Stimulated activated CD4-positive, alpha-beta T cell treated with anti-CD3 and anti-CD28 coated beads, Interleukin-2, amount 100 ng/mL, for 24 hours (primary cell): ENCODE measurements at regions not wholly inside any gene's neighbourhood (a gene's known extent, or its start where the extent isn't known, plus 50 kb on each side); places are given as distances from the start of the nearest gene placed in this dataset.

ENCODE experiments used
- DNase-seq, 2 donors: peaks; one replicate each; pipeline ENCODE4 v3.0.0-alpha.2; 2020

DNA sequence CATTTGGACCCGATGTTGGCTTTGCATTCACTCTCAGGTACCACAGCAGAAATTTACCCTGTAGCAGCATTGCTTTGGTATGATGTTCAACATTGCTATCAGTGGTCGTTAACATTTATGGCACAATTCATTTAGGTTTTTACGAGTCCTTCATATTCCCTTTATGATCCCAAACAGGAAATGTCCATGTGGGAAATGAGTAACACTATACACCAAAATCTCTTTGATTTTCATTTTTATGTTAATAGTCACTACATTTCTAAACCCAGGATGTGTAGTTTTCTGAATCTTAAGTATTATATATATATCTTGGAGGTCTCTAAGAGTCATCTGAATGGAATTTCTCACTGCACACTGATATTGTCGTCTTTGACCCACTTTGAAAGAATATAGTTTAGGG is 78.5 kb upstream of the RBMS3 start:
- no peak for DNase-seq

DNA sequence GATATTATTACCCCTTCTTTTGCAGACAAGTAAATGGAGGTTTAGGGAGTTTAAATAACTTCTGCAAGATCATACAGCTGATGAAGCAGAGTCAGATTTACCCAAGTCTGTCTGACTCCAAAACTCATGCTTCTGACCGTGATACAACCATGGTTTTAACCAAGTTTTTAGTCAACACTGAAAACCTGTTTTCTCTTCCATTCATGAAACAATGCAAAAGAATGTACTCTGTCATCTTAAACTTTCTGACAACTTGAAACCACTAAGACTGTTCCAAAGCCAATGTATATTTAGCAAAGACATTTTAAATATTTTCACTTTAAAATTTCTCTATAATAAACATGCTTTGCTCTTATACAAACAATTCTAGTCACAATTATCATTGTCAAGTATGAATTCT is 77.0 kb upstream of the RBMS3 start:
- DNase-seq, result no peak

DNA sequence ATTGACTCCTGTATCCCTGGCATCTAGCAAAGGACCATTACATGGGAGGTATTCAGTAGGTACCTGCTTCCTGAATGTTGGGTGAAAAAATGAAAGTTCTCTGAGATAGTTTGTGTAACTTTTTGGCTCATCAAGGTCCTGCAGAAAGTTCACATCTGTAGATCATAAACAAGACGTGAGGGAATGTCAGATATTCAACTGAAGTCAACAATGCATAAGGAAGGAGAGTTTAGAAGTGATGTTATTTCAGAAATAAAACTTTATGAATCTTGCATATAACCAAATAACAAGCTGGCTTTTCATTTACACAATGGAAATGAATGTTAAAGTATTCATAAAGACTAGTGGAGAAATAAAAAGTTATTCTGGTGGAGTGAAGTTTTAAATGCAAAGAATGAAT is 73.4 kb upstream of the RBMS3 start:
- no peak for DNase-seq

DNA sequence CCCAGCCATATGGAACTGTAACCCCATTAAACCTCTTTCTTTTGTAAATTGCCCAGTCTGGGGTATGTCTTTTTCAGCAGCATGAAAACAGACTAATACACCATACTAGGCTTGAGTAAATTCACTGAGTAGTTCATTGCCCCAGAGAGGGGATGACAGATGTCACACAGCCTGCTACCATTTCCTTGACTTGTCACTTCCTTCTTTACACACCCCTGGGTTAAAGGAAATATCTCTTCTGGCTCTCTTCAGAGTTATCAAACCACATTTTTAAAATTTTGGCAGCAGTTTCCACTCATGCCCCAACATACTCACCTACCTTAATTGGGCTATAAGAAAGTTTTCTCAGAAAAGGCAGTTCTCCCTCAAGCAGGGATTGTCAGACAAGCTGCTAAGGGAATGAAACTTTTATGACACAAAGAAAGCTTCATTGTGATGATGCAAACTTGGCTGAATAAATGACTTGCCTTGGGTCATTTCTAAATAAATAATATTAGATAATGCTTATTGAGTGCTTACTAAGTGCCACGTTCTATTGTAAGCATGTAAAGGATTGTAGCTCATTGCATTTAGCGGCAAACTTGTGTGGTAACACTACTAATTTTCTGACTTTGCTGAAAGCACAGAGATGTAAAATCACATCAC is 68.0 kb upstream of the RBMS3 start:
- no peak for DNase-seq

DNA sequence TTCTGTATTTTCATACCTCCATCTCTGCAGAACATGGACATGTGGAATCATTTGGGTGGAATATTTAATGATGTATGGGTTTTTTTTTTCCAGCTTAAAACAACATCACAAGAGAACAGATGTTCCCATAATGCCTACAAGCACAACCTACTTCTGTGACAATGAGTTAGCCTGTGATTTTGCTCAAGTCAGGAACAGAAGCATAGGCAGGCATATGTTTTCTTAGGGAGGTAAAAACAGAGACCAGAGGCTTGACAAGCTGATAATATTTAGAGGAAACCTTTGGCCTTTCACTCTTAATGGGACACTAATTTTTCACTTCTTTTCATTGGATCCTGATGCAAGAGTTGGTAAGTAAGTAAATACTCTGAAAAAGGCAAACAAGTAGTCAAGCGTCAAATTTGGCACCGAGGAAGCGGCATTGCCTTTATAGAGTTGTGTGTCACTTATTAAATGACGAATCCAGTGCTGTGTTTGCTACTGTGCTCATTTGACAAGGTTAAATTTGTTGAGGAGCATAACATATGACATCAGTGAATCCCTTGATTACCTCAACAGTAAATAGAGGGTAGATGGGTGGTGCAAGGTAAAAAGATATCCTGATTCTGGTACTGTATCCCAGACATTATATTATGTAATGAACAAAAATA is 66.7 kb upstream of the RBMS3 start:
- no peak for DNase-seq

DNA sequence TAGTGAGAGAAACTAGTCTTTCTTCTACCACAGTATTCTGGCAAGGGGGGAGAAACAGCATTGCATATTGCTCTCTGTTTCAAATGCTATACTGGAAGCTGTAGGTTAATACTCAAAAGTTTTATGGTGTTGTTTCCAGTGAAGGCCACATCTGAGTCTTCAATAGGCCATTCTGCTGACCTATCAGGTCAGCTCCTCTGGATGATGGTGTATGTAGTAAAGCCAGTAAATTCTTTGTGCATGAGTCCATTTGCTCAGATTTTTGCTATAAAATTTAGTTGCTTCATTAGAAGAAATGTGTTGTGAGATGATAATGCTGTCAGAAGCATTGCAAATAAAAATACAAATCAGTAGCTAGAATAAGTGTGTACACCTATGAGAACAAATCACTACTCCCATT is 64.9 kb upstream of the RBMS3 start:
- DNase-seq, result no peak

DNA sequence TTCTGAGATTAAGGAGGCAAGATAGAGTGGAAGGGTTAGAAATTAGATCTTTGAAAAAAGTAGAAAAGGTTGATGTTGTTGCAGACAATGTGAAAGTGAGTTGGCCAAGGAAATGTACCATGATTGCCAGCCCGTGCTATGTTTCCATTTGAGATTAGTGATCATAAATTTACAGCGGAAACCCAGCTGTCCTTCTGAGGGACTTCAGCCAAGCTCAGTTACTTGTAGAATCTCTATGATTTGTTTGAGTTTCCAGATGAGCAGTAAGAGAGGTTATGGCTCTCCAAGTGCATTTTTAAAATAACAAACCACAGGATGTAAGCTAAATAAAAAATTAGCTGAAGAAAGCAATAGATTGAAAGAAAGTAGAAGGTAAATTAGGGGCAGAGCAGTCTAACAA is 54.2 kb upstream of the RBMS3 start:
- DNase-seq, result no peak

DNA sequence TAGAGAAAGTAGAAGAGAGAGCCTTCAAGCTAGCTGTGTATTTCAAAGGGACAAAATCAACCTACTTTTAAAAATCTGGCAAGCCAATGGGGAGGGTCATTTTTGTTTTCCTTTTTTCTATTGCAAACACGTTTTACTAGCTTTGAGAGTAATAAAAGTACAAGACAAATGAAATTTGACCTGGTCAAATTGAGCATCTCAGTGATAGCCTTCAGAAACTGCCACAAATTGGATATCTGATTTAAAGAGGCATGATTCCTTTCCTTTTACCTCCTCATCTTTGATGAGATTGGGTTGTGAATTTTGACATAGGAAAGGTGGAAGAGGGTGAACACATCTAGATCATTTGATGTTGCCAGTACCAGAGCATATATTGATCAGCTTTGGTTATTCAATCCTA is 53.6 kb upstream of the RBMS3 start:
- no peak for DNase-seq
